HEK293T (cell line): ENCODE measurements at regions not wholly inside any gene's neighbourhood (a gene's known extent, or its start where the extent isn't known, plus 50 kb on each side); places are given as distances from the start of the nearest gene placed in this dataset.

Experiments
- BHLHE40 ChIP-seq: fragments of 450-650 bp; IDR thresholded peaks from 2 replicates; pipeline ENCODE4 v1.6.1; 2016; ENCODE audit warnings: mild to moderate bottlenecking, moderate library complexity, borderline replicate concordance
- FOXA1 ChIP-seq: fragments of 450-650 bp; IDR thresholded peaks from 2 replicates; pipeline ENCODE4 v1.6.1; 2016; ENCODE audit warnings: mild to moderate bottlenecking
- FOXM1 ChIP-seq: fragments of 450-650 bp; IDR thresholded peaks from 2 replicates; pipeline ENCODE4 v1.6.1; 2017; ENCODE audit warnings: mild to moderate bottlenecking, borderline replicate concordance
- HDGF ChIP-seq: fragments of 450-650 bp; IDR thresholded peaks from 2 replicates; pipeline ENCODE4 v1.6.1; 2017; ENCODE audit warnings: antibody characterized with exemption, borderline replicate concordance
- L3MBTL2 ChIP-seq: fragments of 450-650 bp; conservative IDR thresholded peaks from 2 replicates; pipeline ENCODE4 v1.6.1; 2016; ENCODE audit warnings: mild to moderate bottlenecking
- LEF1 ChIP-seq: fragments of 450-650 bp; IDR thresholded peaks from 2 replicates; pipeline ENCODE4 v1.6.1; 2017; ENCODE audit warnings: mild to moderate bottlenecking, borderline replicate concordance
- PKNOX1 ChIP-seq: fragments of 450-650 bp; IDR thresholded peaks from 2 replicates; pipeline ENCODE4 v1.6.1; 2016
- SP1 ChIP-seq: fragments of 450-650 bp; IDR thresholded peaks from 2 replicates; pipeline ENCODE4 v1.6.1; 2017
- TARDBP ChIP-seq: fragments of 450-650 bp; IDR thresholded peaks from 2 replicates; pipeline ENCODE4 v1.6.1; 2016

- TF ChIP-seq LEF1, result no peak
- no peak for TF ChIP-seq FOXA1
- TF ChIP-seq FOXM1, result no peak
- TF ChIP-seq HDGF, result no peak
- TF ChIP-seq PKNOX1, result no peak
- no peak for TF ChIP-seq BHLHE40
- no peak for TF ChIP-seq TARDBP
- no peak for TF ChIP-seq L3MBTL2
- no peak for TF ChIP-seq SP1
Observed at GRCh38 chr12:74953697-74954096, 255.9 kb downstream of the KCNC2 start.
